HT-29 (cell line): ENCODE measurements at regions not wholly inside any gene's neighbourhood (a gene's known extent, or its start where the extent isn't known, plus 50 kb on each side); places are given as distances from the start of the nearest gene placed in this dataset.

Experiments
- DNase-seq: peaks from one replicate; pipeline ENCODE4 v3.0.0-alpha.2; 2015; ENCODE audit warnings: low spot score

GRCh38 chr7:86972072-86972471, 87.4 kb downstream of the ELAPOR2 start:
- no peak for DNase-seq

GRCh38 chr7:86970986-86971385, 88.5 kb downstream of the ELAPOR2 start:
- no peak for DNase-seq

- DNase-seq = no peak
Measured at GRCh38 chr7:86970547-86970946, 88.9 kb downstream of the ELAPOR2 start.

- DNase-seq = no peak
Measured at GRCh38 chr7:86969865-86970264, 89.6 kb downstream of the ELAPOR2 start.

GRCh38 chr7:86968618-86969017, 90.8 kb downstream of the ELAPOR2 start:
- no peak for DNase-seq

GRCh38 chr7:86966916-86967315, 92.5 kb downstream of the ELAPOR2 start:
- DNase-seq = no peak

- DNase-seq = no peak
Measured at GRCh38 chr7:86965727-86966120, 93.7 kb downstream of the ELAPOR2 start.

DNA sequence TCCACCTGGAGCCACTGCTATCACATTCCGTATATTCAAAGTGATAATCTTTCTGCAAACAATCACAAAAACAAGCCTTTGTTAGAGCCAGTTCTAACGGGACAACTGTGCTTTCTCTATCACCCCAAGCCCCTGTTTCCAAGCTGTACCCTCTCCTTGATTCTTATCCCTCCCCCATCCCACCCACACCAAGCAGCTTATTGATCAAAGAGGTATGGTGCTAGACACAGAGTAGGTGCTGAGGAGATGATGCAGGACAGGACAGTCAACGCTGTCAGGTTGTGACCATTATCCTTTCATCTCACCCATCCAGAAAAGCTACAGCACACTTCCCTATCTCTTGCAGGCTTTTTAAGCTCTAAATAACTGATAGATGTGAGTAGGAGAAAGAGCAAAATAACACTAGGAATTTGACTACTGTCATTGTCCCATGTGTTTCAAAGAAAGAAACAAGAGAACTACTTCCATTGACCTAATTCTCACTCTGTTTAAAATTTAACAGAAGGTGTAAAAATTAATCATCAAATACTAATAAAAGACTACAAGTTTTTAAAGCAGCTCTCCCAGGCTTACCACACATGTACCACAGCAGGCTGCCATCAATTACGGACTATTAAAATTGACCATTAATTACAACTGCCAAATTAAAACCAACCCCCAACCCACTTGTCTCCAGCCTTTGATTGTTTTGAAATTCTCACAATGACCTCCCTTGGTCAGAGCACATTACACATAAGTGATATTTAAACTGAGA, 94.3 kb downstream of the ELAPOR2 start:
- no peak for DNase-seq

GRCh38 chr7:86963599-86964230, 95.7 kb downstream of the ELAPOR2 start:
- no peak for DNase-seq

- no peak for DNase-seq
Measured at GRCh38 chr7:86962623-86963022, 96.8 kb downstream of the ELAPOR2 start.

GRCh38 chr7:86961686-86962085, 97.8 kb downstream of the ELAPOR2 start:
- DNase-seq = no peak

DNA sequence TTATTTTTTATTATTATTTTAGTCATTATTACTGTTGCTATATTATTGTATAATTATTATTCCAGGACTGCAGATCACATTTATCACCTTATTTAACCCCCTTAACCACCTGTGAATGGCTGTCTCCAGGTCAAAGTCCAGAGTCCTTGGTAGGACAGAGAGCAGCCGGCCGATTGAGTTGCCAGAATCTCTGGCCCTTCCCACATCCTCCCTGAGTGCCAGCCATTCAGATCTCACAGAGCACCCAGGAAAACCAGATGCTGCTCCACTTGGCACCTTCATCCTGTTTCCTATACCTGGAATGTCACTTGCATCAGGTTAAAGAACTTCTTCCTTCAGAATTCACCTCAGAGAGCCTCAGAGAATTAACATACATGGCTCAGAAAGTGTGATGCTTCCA, 101.1 kb downstream of the ELAPOR2 start:
- no peak for DNase-seq

DNA sequence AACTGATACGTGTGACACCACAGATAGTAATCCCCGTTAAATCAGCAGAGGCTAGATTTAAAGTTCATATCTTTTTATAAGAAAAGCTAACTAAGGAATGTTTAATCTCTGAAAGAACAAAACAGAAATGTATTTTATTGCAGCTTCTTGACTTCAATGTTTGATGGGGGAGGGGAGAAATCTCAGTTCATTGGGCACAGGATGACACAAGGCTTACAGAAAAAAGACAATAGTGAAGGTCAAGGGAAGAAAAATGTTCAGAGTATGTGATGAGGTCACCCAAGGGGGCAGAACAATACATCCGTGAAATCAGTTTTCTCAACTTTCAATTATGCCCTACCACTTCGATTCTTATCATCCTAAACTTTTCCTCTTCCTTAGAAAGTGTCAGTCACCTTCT, 102.9 kb downstream of the ELAPOR2 start:
- DNase-seq = no peak

DNA sequence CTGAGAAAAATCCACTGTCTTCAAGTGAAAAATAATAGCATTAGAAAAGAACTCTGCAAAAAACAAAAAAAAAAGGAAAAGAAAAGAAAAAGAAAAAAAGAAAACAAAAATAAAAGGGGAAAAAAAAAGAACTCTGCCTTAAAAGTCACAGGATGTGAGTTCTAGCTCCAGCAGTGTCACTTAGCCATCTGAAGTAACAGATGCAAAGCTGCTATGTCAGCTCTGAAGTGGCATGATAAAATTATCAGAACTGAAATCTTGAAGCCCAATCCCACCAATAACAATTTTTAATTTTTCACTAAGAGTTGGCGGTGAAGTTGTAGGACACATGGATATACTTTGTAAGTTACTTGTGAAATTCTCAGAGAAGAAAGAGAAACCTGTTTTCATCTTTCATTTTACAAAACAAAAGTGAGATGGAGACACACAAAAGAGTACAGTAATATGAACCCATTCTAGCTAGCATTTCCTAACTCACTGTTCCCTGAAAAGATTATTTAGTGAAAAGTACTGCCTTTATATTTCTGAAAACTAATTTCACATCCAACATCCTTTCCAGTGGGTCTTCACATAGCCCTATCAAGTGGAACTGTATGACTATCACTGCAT, 103.5 kb downstream of the ELAPOR2 start:
- no peak for DNase-seq

DNA sequence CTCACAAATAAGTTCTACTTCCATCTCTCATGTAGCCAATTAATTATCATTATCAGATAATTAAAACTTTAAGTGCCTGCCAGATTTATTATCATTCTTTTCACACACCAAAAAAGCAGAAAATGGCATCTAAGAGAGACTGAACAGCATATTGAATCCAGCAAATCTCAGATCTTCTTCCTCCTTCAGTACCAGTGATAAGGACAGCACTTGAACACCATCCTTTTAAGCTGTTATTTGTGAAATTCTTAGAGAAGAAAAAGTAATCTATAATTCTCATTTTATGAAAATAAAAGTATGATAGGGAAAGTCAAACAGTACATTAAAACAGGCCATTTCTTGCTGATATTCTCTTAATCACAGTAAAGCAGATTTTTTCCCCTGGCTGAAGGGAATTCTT, 104.5 kb downstream of the ELAPOR2 start:
- DNase-seq = no peak

GRCh38 chr7:86953653-86954336, 105.7 kb downstream of the ELAPOR2 start:
- DNase-seq = no peak

DNA sequence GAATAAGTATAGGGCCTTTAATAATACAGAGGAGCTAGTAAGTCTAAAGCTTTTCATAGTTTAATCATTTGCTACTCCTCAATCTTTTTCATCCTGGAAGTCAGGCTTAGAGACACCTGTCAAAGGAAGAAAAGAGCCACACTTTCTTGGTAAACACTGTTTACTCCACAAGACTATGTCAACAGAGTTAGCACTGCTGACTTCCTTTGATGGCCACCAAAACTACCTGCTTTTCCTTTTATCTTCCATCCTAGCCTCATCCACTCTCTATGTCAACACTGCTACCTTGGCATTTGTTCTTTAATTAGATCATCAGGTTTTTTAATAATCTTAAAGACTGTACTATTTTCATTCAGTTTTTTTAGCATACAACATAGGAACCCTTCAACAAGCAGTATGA, 106.2 kb downstream of the ELAPOR2 start:
- DNase-seq = no peak

GRCh38 chr7:86951895-86952294, 107.6 kb downstream of the ELAPOR2 start:
- no peak for DNase-seq

DNA sequence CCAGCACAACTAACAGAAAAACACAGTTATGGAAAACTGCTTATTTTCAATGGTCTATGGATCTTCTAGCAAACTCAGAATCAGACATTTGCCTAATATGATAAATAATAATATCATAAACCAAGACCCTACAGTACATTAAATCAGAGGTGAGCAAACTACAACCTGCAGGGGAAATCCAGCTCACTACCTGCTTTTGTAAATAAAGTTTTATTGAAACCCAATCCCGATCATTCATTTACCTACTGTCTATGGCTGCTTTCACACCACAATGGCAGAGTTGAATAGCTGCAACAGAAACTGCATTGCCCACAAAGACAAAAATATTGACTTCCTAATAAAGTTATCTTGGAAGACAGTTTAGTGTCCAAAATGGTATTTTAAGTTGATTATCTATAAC, 108.5 kb downstream of the ELAPOR2 start:
- DNase-seq = no peak

DNA sequence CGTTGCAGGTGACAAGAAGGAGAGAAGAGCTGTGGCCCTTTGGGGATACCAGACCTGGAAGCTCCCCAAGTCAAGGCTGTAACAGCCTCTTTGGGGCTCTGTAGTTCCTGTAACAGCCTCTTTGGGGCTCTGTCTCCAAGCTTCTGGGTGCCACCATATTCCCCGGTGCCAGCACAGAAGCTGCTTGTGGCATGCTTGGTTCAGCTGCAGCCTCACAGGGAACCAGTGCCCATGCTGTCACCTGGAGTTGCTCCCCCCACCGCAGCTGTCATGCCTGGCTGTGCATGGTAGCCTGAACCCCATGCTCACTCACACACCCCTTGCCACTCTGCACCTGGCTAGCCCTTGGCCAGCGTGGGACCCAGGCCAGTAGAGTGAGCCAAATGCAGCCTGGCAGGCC, 109.1 kb downstream of the ELAPOR2 start:
- no peak for DNase-seq

GRCh38 chr7:86949779-86950260, 109.6 kb downstream of the ELAPOR2 start:
- no peak for DNase-seq

DNA sequence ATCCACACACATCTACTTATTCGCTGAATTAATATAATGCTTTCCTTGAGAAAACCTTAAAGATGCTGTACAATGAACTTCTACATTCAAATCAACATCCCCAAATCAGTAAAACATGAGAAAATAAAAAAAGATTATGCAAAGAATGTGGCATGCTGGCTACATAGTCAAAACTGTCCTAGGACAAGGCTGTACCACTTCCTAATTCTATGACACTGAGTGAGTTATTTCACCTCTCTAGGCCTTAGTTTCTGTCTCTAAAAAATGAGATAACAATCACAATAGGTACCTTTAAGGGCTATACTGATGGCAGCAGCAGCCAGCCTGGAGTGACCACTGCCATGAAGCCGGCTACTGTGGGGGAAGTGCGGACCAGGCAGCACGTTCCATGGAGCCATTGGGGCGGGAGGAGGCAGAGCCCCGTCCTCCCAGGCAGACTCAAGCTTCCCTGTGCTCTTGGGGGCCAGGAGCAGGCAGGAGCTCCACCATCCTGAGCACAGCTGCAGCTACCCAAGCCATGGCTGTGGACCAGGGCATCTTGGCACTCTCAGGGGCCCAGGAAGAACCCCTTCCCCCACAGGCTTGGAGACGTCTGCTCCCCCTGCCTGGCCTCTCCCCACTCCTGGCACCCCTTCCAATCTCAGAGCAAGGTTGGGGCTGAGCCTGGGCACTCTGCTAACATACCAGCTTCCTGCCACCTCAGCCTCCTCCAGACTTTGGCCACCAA, 110.2 kb downstream of the ELAPOR2 start:
- no peak for DNase-seq
